Activated CD4-positive, alpha-beta T cell treated with anti-CD3 and anti-CD28 coated beads, Interleukin-2, amount 50 U/mL, for 16 hours (primary cell): ENCODE measurements at regions not wholly inside any gene's neighbourhood (a gene's known extent, or its start where the extent isn't known, plus 50 kb on each side); places are given as distances from the start of the nearest gene placed in this dataset.

Source experiments
- DNase-seq: peaks from one replicate; pipeline ENCODE4 v3.0.0-alpha.2; 2020

DNA sequence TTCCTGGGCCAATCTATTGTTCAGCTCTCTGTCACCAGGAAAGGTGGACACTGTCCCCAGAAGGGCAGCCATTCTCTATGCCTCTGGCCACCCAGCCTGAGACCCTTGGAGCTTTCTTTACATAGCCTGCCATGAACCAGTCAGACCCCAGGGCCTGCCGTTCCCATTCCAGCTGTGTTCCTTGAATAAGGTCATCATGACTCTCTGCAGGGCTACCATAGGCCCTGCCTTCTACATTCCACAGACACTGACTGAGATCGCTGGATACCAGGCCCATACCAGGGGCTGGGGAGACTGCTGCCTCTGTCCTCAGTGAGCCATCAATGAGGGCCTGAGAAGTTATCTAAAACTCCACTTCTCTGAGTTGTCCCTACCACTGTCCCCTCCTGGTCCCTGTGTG, 75.5 kb downstream of the SYNE3 start:
- DNase-seq: no peak

- DNase-seq: no peak
Observed at GRCh38 chr14:95440496-95440895, 76.0 kb downstream of the SYNE3 start.

DNA sequence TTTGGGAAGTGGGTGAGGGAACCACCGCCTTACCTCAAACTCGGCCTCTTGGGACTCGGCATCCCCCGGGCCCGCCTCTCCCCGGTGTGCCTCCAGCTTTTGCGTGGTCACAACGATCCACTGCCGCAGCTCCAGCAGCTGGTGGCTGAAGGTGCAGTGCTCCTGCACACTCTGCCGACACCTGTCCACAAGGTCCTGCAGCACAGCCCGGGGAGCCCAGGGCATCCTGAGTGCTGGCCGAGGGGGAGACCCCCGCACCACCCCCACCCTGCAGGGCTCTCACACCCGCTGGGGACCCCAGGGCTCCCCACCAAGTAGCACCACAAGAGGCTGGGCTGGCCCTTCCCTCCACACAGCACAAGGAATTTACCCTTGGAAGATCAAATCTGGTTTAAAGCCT, 76.6 kb downstream of the SYNE3 start:
- DNase-seq: no peak

DNA sequence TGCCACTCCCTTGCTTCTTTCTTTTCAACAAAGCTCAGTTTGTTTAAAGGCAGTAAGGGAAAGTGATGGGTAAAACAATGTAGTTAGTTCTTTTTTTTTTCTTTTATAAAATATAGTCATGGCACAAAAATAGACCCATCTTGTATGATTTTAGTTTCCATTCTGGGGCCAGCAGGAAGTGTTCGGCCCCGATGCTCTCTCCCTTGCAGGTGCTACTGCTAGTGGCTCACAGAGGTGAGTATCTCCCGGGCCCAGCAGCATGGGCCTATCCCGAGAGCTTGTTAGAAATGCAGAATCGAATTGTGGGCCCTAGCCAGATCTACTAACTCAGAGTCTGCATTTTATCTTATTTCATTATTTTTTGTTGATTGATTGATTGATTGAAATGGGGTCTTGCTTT, 78.7 kb downstream of the SYNE3 start:
- DNase-seq: no peak

DNA sequence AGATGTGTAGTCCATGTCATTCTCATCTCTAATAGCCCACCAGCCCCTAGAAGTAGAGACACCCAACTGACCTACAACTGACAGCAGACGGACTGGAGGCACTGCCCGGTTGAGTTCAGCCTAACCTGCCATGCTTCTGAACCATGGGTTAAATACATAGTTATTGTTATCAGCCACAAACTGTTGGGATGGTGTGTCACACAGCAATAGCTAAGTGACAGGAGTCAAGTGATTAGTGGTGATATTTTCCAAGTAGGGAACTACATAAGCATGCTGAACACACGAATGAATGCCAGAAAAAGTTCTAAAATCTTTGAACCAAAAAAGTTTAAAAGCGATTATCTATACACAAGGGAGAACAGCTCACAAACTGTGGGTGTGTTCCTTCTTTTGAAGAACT, 80.1 kb downstream of the SYNE3 start:
- no peak for DNase-seq

GRCh38 chr14:95434121-95434520, 82.3 kb downstream of the SYNE3 start:
- no peak for DNase-seq

- no peak for DNase-seq
Observed at GRCh38 chr14:95433094-95433478, 83.4 kb downstream of the SYNE3 start.

GRCh38 chr14:95432144-95433093, 84.0 kb downstream of the SYNE3 start:
- no peak for DNase-seq

- DNase-seq: peak; percentile 44
Observed at GRCh38 chr14:95431199-95432143, 85.0 kb downstream of the SYNE3 start.

- DNase-seq: no peak
Observed at GRCh38 chr14:95428557-95428956, 87.9 kb downstream of the SYNE3 start.

DNA sequence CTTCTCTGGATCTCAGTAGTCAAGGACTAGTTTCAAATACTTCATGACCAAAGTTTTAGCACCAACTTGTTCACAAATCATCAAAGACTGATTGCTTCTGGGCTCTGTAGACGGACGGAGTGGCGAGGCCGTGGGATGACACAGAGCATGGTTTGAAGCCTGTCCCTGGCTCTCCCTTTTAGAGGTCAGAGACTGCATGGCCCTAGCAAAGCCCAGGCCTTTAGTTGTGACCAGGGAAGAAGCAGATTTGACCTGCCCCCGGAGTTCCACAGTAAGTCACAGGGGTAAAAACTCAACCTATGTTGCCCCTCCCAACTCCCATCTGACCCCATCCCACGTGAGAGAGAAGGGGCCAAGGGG, 90.4 kb downstream of the SYNE3 start:
- DNase-seq: no peak

DNA sequence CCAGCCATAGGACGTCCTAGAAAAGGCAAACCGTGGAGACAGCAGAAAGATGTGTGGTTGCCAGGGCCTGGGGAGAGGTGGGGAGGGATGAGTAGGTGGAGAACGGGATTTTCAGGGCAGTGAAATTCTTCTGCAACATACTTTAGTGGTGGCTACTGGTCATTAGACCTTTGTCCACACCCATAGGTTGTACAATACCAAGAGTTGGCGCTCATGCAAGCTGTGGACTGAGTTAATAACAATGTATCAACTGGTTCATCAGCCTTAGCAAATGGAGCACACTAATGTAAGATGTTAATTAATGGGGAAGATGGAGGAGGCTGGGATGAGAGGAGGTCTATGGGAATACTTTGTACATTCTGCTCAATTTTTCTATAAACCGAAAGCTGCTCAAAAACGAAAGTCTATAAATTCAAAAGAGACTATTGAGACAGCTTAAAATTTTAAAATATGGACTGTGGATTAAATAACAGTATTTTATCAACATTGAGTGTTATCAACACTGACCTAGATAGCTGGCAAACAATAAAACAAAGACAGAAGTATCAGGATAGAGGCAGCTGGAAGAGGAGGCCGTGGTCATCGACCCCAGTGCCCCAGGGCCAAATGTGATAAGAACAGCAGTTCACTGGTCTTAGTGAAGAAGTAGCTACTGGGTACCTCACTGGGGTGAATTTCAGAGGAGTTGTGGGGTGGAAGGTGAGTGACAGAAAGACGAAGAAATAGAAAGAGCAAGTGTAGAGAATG, 90.9 kb downstream of the SYNE3 start:
- DNase-seq: no peak

DNA sequence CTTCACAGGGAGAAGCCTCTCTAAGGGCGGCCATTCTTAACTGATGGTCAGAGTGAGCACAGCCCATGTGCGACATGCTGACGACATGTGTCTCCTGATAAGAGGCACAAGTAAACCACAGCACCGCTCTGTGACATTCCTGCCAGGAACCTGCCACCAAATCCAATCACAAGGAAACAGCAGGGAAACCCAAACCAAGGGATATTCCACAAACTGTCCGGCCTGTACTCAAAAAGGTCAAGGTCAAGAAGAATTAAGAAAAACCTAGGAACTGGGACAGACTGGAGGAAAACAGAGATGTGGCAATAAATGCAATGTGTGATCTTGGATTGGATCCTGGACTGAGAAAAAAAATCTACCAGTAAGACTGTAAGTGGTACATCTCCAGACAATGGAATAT, 91.9 kb downstream of the SYNE3 start:
- no peak for DNase-seq

DNA sequence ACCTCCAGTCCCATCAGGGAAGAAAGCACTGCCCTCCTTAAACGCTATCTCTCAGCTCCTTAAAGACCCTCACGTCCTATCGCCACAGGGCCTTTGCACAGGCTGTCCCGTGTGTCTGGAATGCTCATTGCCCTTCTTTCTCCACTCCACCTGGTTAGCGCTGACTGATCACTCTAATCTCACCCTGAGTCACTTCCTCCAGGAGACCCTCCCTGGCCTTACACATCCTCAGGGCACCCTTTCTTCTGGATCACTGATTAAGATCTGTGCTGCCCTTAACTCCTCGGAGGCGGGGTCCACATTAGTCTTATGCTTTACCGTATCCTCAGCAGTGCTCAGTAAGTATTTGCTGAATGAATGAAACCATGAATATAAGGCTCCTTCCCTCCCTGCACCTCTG, 94.7 kb downstream of the SYNE3 start:
- DNase-seq: no peak

DNA sequence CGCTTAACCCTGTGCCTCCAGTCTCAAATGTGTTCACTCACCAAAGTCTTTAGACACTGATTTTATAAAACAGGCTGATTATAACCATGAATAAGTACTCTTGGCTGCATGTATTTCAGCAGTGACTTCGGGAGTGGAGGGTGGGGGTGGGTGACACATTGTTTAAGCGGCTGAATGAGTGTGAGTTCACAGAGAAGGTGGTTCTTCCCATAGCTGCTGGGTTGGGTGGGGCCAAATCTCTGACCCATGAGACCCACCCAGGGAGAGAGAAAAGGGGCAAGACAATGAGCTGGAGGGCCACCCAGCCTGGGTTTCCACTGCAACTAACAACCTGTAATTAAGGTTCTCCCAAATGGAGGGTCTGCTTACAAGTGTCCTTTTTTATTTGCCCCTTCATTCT, 96.4 kb downstream of the SYNE3 start:
- no peak for DNase-seq

DNA sequence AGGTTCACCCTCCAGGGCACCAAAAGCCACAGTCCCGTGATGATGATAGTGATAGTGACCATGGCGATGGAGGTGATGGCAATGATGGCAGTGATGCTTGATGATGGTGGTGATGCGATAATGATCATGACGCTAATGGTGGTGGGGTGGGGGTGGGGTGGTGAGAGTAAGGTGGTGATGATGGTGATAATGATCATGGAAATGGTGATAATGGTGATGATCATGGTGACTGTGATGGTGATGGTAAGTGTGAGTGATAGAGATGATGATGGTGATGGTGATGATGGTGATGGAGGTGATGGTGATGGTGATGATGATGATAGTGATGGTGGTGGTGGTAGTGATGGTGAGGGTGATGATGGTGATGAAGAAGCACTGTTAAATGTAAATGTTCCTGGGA, 96.9 kb downstream of the SYNE3 start:
- DNase-seq: no peak

- DNase-seq: no peak
Observed at GRCh38 chr14:95418858-95419257, 97.6 kb downstream of the SYNE3 start.

DNA sequence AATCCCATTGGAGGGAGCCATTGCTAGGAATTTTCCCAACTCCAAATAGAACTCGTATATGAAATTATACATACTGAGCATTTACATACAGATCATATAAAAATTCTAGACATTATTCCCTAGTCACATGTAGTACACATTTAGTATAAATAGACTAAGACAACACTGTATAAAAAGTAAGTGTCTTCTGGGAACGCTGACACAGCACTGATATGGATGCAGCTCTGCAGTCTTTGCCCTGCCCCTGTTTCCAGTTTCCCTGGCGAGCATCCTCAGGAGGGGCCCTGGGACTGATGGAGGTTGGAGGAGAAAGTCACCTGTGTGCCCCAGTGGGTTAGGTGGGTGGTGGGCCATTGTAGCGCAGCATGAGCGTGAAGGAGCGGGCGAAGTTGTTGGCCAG, 97.8 kb upstream of the CLMN start:
- DNase-seq: no peak

- DNase-seq: no peak
Observed at GRCh38 chr14:95415993-95416392, 96.3 kb upstream of the CLMN start.

DNA sequence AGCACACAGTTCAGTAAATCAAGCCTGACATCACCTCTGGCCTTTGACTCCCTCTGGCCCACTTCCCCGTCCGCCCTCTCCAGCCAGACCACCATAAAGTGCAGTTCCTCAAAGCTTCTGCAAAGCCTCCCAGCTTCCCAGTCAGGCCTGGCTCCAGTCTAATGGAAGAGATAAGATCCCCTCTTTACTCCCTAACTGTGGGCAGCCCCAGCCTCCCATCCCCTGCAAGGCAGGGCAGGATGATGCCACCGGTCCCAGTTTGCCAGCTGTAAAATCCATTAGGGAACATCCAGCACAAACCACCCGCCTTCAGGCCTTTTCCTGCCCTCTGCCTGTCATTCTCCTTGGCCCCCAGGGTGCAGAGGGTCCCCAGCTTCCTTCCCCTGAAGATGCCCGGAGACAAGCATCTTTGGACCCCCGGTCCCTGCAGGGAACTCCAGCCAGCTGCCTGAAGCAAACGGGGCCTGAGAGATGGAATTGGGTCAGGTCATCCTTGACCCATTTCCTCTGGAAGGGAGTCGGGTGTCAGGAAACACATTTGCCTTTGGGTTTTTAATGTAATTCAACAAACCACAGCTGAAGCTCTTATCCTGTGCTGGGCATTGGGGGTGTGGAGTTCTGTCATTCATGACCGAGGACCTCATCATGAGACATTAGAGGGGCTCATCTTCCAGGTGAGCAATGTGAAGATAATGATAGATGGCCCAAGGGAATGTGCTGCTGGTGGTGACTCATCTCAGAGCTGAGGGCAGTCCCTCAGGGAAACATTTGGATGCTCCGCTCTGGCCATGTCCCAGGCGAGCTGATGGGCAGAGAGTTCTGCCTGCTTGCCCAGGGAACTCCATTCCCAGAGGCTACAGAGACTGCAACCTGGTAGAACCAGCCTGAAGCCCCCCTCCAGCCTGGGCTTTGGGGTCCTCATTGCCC, 93.8 kb upstream of the CLMN start:
- no peak for DNase-seq

GRCh38 chr14:95410838-95411237, 91.1 kb upstream of the CLMN start:
- DNase-seq: no peak
